Jurkat, Clone E6-1 (cell line): ENCODE measurements at regions not wholly inside any gene's neighbourhood (a gene's known extent, or its start where the extent isn't known, plus 50 kb on each side); places are given as distances from the start of the nearest gene placed in this dataset.

ENCODE experiments used
- DNase-seq: peaks from one replicate; pipeline ENCODE4 v3.0.0-alpha.2; 2011; ENCODE audit warnings: low read depth, low spot score
- H3K4me3 ChIP-seq: 2 replicates; pipeline ENCODE4 v1.5.1; 2011; ENCODE audit warnings: mild to moderate bottlenecking, low read length, control low read depth, moderate library complexity

- H3K4me3 ChIP-seq = no peak overlapping the region
- no peak for DNase-seq
Measured at GRCh38 chr13:76722782-76723181, 163.4 kb downstream of the KCTD12 start.

DNA sequence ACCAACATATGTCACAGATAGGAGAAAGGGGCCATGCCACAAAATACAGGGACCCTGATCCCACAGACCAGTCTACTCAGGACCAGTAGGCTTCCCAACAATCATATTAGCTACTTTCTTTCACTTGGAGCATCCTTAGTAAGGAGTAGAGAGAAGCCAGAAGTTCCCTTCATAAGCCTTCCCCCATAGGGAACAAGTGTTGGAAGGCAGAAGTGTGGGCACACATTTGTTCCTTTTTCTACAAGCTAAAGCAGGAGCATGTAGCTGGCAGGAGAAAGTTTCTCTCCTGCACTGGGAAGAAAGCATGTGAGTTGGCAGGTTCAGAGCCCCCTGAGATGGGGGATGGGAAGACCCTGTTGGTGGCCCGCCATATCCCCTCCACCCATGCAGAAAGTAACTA lies 165.4 kb downstream of the KCTD12 start:
- no peak for DNase-seq
- no peak overlapping the region for H3K4me3 ChIP-seq

GRCh38 chr13:76720416-76720815 lies 165.8 kb downstream of the KCTD12 start:
- no peak overlapping the region for H3K4me3 ChIP-seq
- no peak for DNase-seq

- DNase-seq = no peak
- H3K4me3 ChIP-seq = no peak overlapping the region
Measured at GRCh38 chr13:76719955-76720354, 166.2 kb downstream of the KCTD12 start.

- DNase-seq = no peak
- H3K4me3 ChIP-seq = no peak overlapping the region
Measured at GRCh38 chr13:76717092-76717491, 169.1 kb downstream of the KCTD12 start.

- DNase-seq = no peak
- no peak overlapping the region for H3K4me3 ChIP-seq
Measured at GRCh38 chr13:76715621-76716020, 170.6 kb downstream of the KCTD12 start.

DNA sequence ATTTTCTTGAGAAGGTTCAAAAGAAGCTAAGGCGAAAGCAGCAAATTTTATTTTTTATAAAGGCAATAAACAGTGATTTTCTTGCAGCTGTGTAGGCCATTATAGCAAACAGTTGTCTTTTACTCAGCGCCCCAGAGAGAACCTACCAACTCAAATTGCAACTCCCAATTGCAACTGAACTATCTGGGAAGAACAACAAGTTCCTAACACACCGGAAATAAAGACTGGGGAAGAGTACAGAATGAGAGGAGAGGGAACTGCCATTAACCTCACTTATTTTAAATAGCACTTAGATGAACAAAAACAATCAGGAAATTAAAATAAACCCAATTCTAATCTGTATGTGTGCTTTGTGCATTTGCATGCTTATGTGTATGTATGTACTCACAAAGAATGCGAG lies 171.1 kb downstream of the KCTD12 start:
- DNase-seq = no peak
- no peak overlapping the region for H3K4me3 ChIP-seq

GRCh38 chr13:76713280-76713679 lies 172.9 kb downstream of the KCTD12 start:
- no peak for DNase-seq
- H3K4me3 ChIP-seq = no peak overlapping the region

DNA sequence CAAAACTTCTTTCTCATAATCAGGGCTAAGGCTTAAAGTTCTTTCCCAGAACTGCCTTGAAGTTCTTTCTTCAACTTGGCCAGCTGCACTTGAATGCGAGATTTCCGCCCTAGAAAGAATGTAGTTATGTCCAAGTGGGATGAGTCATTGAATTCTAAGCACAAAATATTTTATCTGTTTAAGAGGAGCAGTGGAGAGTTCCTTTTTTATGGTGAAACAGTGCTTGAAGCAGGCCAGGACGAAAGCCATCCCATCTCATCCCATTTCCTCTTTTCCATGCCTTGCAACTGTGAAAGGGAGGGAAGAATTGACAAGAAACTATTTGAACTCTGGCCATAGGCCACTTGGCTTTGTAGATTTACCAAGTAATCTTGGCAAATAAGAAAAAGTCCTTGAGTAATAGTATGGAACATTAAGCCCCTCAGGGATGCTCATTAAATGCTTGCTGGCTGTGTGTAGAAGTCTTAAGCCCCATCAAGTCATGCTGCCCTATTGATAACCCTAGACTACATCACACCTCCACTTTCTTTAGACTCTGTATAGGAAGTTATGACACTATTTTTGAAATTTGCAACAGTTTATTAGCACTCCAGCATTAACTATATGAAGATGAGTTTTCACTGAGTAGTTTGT lies 174.5 kb downstream of the KCTD12 start:
- DNase-seq = no peak
- no peak overlapping the region for H3K4me3 ChIP-seq

GRCh38 chr13:76709851-76710250 lies 176.4 kb downstream of the KCTD12 start:
- no peak for DNase-seq
- no peak overlapping the region for H3K4me3 ChIP-seq

- no peak for DNase-seq
- H3K4me3 ChIP-seq = no peak overlapping the region
Measured at GRCh38 chr13:76708138-76708688, 178.0 kb downstream of the KCTD12 start.

DNA sequence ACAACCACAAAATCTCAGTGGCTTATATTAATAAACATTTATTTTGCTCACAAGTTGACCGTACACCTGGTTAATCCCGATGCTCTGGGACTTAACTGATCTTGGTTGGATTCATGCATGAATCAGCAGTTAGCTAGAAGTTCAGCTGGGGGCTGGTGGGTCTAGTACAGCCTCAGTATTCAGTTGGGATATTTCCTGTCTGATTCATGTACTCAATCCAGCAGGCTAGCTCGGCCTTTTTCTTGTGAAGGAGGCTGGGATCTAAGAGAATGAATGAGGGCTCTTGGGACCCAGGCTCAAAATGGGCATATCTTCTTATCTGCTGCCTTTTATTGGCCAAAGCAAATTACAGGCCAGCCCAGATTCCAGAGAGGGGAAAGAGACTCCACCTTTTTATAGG lies 178.8 kb downstream of the KCTD12 start:
- DNase-seq = no peak
- H3K4me3 ChIP-seq = no peak overlapping the region

DNA sequence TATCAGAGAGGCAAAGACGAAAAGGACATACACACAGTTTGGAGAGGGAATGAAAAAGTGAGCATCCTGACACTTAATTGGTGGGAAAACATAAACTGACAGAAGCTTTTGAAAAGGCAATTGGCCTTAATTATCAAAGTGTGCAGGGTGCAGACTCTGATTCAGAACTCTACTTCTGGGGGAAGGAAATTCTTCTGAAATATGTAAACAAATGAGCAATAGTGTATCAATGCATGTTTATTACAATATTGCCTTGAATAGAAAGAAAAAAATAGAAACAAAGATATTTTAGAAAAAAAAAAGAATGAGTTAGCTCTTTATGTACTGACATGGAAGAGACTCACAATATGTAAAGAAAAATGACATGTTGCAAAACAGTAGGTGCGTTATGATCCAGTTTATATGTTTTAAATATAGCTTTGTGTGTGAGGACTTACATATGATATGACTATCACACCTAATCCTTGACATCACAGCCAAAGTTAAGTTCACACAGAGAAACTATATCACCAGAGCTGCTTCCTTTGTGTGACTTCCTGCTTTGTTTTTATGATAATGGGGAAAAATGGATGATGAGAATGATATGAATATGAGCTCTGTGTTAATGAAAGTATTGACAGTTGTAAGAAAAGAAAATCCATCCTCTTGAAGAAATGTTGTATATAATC lies 182.4 kb downstream of the KCTD12 start:
- no peak for DNase-seq
- H3K4me3 ChIP-seq = no peak overlapping the region

DNA sequence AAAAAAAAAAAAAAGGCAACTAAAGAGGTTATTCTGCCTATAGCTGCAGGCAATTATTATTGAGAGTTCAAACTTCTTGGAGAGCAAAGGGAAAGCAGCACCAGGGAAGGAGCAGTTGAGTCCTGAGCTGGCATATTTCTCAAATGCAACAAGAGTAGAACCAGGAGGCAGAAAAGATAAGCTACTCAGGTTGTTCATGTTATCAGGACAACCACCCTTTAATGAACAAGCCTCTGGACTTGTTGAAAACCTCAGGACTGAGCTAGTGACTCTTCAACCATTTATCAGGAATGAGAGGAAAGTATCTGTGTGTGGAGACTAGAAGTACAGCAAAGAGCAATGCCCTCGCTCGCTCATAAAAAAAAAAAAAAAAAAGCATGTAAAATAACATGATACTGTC lies 183.0 kb downstream of the KCTD12 start:
- DNase-seq = no peak

DNA sequence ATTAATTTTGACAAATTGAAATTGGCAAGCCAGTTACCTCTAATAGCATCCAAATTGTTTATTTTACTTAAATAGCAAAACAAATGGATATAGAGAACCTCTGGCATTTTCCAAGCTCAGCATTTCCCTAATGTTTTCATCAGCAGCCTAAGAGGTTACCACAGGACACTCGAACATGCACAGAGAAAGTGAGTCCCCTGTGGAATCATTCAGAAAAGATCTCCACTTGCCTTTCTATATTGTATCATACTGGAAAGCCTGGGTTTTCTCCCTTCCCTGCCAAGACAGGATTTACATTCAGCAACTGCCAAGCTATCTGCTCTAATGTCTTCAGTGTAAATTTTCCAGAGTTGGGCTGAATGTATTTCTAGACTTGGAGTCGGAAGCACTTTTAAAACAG lies 188.9 kb downstream of the KCTD12 start:
- H3K4me3 ChIP-seq = no peak overlapping the region
- no peak for DNase-seq

More for the DNA sequence above, 183.0 kb downstream of the KCTD12 start:
- no peak overlapping the region for H3K4me3 ChIP-seq

GRCh38 chr13:76696370-76696769 lies 189.8 kb downstream of the KCTD12 start:
- H3K4me3 ChIP-seq = no peak overlapping the region
- no peak for DNase-seq

DNA sequence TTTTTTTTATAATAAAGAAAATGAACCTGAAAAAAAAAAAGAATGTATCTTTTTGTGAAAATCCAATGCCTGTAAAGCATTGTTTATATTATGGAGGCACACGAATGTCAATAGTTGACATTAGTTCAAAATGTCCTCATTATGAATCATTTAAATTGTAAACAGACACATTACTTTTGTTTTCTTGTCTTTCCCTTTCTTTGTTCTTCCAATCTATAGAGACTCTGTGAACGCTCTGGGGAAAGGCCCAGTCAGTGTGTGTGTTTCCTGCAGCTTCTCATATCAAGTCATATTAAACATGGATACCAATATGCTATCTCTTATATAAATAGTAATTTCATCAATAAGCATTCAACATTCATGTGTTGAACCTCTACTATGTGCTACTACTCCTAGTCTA lies 193.1 kb downstream of the KCTD12 start:
- no peak for DNase-seq
- no peak overlapping the region for H3K4me3 ChIP-seq

- DNase-seq = no peak
- no peak overlapping the region for H3K4me3 ChIP-seq
Measured at GRCh38 chr13:76692346-76692745, 193.9 kb downstream of the KCTD12 start.

DNA sequence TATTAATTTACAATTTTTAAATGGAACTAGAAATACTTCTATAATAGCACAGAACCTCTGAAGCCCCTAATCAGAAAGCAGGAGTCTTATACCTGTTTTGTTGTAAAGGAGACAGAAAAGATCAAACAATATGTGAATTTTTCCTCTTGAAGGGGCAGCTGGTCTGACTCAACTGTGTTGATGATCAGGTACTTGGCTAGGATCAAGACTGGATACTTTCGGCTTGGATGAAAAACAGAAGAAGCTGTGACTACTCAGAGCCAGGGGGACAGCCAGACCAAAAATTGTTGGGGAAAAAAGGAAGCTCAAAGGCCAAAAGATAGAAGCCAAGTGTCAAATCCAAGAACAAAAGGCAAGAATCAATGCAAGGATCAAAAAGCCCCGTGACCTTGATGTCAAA lies 195.6 kb downstream of the KCTD12 start:
- no peak for DNase-seq

GRCh38 chr13:76687467-76687866 lies 198.7 kb downstream of the KCTD12 start:
- H3K4me3 ChIP-seq = no peak overlapping the region
- no peak for DNase-seq

More for the DNA sequence above, 195.6 kb downstream of the KCTD12 start:
- H3K4me3 ChIP-seq = no peak overlapping the region

- H3K4me3 ChIP-seq = no peak overlapping the region
- DNase-seq = no peak
Measured at GRCh38 chr13:76685938-76686337, 200.3 kb downstream of the KCTD12 start.
